ENCODE measurements at regions not wholly inside any gene's neighbourhood (a gene's known extent, or its start where the extent isn't known, plus 50 kb on each side); places are given as distances from the start of the nearest gene placed in this dataset.

- ChIA-PET POLR2A (no interaction called here), CTCF (no interaction called here)
- Histone ChIP-seq H3K4me3 (ENCODE audit: low read depth, low read length) (no peak overlapping the region), H3K36me3 (ENCODE audit: control insufficient read depth in 2 of 2, insufficient read depth in 1 of 2, low read length in 2 of 2) (no peaks in the 10 kb centered on the region), H3K4me1 (ENCODE audit: control insufficient read depth, insufficient read depth, low read length) (no peaks in the 10 kb centered on the region), H3K9me3 (ENCODE audit: control insufficient read depth, insufficient read depth, low read depth, low read length) (no peaks in the 10 kb centered on the region), H3K27ac (ENCODE audit: extremely low read depth, low read depth, low read length) (no peak overlapping the region)
- no peak for TF ChIP-seq ZNF223 (tag by site-specific recombination; IDR thresholded peaks at IDR 0.05)
Measured at GRCh38 chr11:69385144-69385820, 91.3 kb downstream of the MYEOV start.

- Histone ChIP-seq H3K4me1 (ENCODE audit: control insufficient read depth, insufficient read depth, low read length) (no peaks in the 10 kb centered on the region), H3K36me3 (ENCODE audit: control insufficient read depth in 2 of 2, insufficient read depth in 1 of 2, low read length in 2 of 2) (no peaks in the 10 kb centered on the region), H3K27ac (ENCODE audit: extremely low read depth, low read depth, low read length) (no peak overlapping the region), H3K9me3 (ENCODE audit: control insufficient read depth, insufficient read depth, low read depth, low read length) (no peaks in the 10 kb centered on the region), H3K4me3 (ENCODE audit: low read depth, low read length) (no peak overlapping the region)
- TF ChIP-seq ZNF148 (tag by site-specific recombination; IDR thresholded peaks at IDR 0.05; ENCODE audit: borderline replicate concordance) (no peak), ZNF184 (tag by site-specific recombination; IDR thresholded peaks at IDR 0.05) (no peak), ZNF624 (tag by site-specific recombination; IDR thresholded peaks at IDR 0.05) (no peak), MYNN (tag by site-specific recombination; IDR thresholded peaks at IDR 0.05; ENCODE audit: borderline replicate concordance) (no peak), GLIS2 (tag by site-specific recombination; IDR thresholded peaks at IDR 0.05) (no peak)
- ChIA-PET CTCF (no interaction called here), POLR2A (no interaction called here)
Measured at GRCh38 chr11:69385832-69386427, 92.0 kb downstream of the MYEOV start.

- POLR2A ChIA-PET: no interaction called here
- CTCF ChIA-PET: no interaction called here
- TF ChIP-seq ZNF623 (tag by site-specific recombination; IDR thresholded peaks at IDR 0.05) (peak; percentile 64), ZNF302 (tag by site-specific recombination; IDR thresholded peaks at IDR 0.05; ENCODE audit: low read depth) (no peak), ZBTB7A (tag by site-specific recombination; IDR thresholded peaks at IDR 0.05; ENCODE audit: low read depth) (no peak), KLF10 (tag by site-specific recombination; IDR thresholded peaks at IDR 0.05) (no peak), ZBTB20 (tag by site-specific recombination; IDR thresholded peaks at IDR 0.05) (no peak)
Measured at GRCh38 chr11:69386594-69387408, 92.8 kb downstream of the MYEOV start.

GRCh38 chr11:69387409-69387885 is 93.5 kb downstream of the MYEOV start:
- no peak overlapping the region for H3K4me3 ChIP-seq (ENCODE audit: low read depth, low read length)
- no peak for TF ChIP-seq ZNF174 (tag by site-specific recombination; IDR thresholded peaks at IDR 0.05)
- TF ChIP-seq ZNF366 (tag by site-specific recombination; conservative IDR thresholded peaks at IDR 0.05): no peak
- TF ChIP-seq ZNF239 (tag by site-specific recombination; IDR thresholded peaks at IDR 0.05): no peak
- TF ChIP-seq REST (tag by site-specific recombination; IDR thresholded peaks at IDR 0.05): no peak
- TF ChIP-seq ZNF830 (tag by site-specific recombination; IDR thresholded peaks at IDR 0.05; ENCODE audit: low read depth): no peak
- TF ChIP-seq ATF2 (tag by site-specific recombination; IDR thresholded peaks at IDR 0.05; ENCODE audit: low read depth): no peak
- no peak for TF ChIP-seq ZFP37 (tag by site-specific recombination; IDR thresholded peaks at IDR 0.05)
- CTCF ChIA-PET: interaction anchor here (0.6 kb wide), 1 partner anchor 121 kb away, joined by 3 read pairs; no protein-coding TSS in a partner anchor

More at GRCh38 chr11:69386594-69387408, 92.8 kb downstream of the MYEOV start:
- no peaks in the 10 kb centered on the region for H3K9me3 ChIP-seq (ENCODE audit: control insufficient read depth, insufficient read depth, low read depth, low read length)
- no peak overlapping the region for H3K4me3 ChIP-seq (ENCODE audit: low read depth, low read length)
- H3K27ac ChIP-seq (ENCODE audit: extremely low read depth, low read depth, low read length): no peak overlapping the region
- no peaks in the 10 kb centered on the region for H3K4me1 ChIP-seq (ENCODE audit: control insufficient read depth, insufficient read depth, low read length)
- no peaks in the 10 kb centered on the region for H3K36me3 ChIP-seq (ENCODE audit: control insufficient read depth in 2 of 2, insufficient read depth in 1 of 2, low read length in 2 of 2)

More at GRCh38 chr11:69387409-69387885, 93.5 kb downstream of the MYEOV start:
- no peaks in the 10 kb centered on the region for H3K9me3 ChIP-seq (ENCODE audit: control insufficient read depth, insufficient read depth, low read depth, low read length)
- H3K27ac ChIP-seq (ENCODE audit: extremely low read depth, low read depth, low read length): no peak overlapping the region
- POLR2A ChIA-PET: no interaction called here
- H3K4me1 ChIP-seq (ENCODE audit: control insufficient read depth, insufficient read depth, low read length): no peaks in the 10 kb centered on the region
- H3K36me3 ChIP-seq (ENCODE audit: control insufficient read depth in 2 of 2, insufficient read depth in 1 of 2, low read length in 2 of 2): no peaks in the 10 kb centered on the region

Data from HEK293 (cell line).